ENCODE measurements at regions not wholly inside any gene's neighbourhood (a gene's known extent, or its start where the extent isn't known, plus 50 kb on each side); places are given as distances from the start of the nearest gene placed in this dataset.

- DNase-seq, result no peak
Measured at GRCh38 chr14:85085981-85086380, 444.0 kb upstream of the FLRT2 start.

- DNase-seq, result no peak
Measured at GRCh38 chr14:85087201-85087600, 442.7 kb upstream of the FLRT2 start.

GRCh38 chr14:85088192-85088591 lies 441.8 kb upstream of the FLRT2 start:
- DNase-seq, result no peak

- DNase-seq, result no peak
Measured at GRCh38 chr14:85090681-85091080, 439.3 kb upstream of the FLRT2 start.

GRCh38 chr14:85093631-85094330 lies 436.2 kb upstream of the FLRT2 start:
- DNase-seq, result no peak

GRCh38 chr14:85102591-85102990 lies 427.4 kb upstream of the FLRT2 start:
- DNase-seq, result no peak

- no peak for DNase-seq
Measured at GRCh38 chr14:85106506-85106905, 423.4 kb upstream of the FLRT2 start.

GRCh38 chr14:85112762-85113161 lies 417.2 kb upstream of the FLRT2 start:
- DNase-seq, result no peak

GRCh38 chr14:85115921-85116320 lies 414.0 kb upstream of the FLRT2 start:
- DNase-seq, result no peak

- DNase-seq, result no peak
Measured at GRCh38 chr14:85118274-85118673, 411.7 kb upstream of the FLRT2 start.

- no peak for DNase-seq
Measured at GRCh38 chr14:85122690-85123089, 407.3 kb upstream of the FLRT2 start.

GRCh38 chr14:85123755-85124154 lies 406.2 kb upstream of the FLRT2 start:
- DNase-seq, result no peak

- DNase-seq, result no peak
Measured at GRCh38 chr14:85124631-85125290, 405.2 kb upstream of the FLRT2 start.

GRCh38 chr14:85125291-85125670 lies 404.7 kb upstream of the FLRT2 start:
- DNase-seq, result no peak

- DNase-seq, result no peak
Measured at GRCh38 chr14:85129921-85130320, 400.0 kb upstream of the FLRT2 start.

GRCh38 chr14:85131226-85131922 lies 398.6 kb upstream of the FLRT2 start:
- no peak for DNase-seq

- no peak for DNase-seq
Measured at GRCh38 chr14:85142982-85143381, 387.0 kb upstream of the FLRT2 start.

GRCh38 chr14:85146779-85147178 lies 383.2 kb upstream of the FLRT2 start:
- DNase-seq, result no peak

GRCh38 chr14:85150166-85150565 lies 379.8 kb upstream of the FLRT2 start:
- DNase-seq, result no peak

GRCh38 chr14:85154714-85155113 lies 375.2 kb upstream of the FLRT2 start:
- no peak for DNase-seq

GRCh38 chr14:85156319-85156718 lies 373.6 kb upstream of the FLRT2 start:
- no peak for DNase-seq

- no peak for DNase-seq
Measured at GRCh38 chr14:85159726-85160125, 370.2 kb upstream of the FLRT2 start.

GRCh38 chr14:85165094-85165493 lies 364.9 kb upstream of the FLRT2 start:
- no peak for DNase-seq

GRCh38 chr14:85169381-85169780 lies 360.6 kb upstream of the FLRT2 start:
- DNase-seq, result no peak

Data from activated CD8-positive, alpha-beta memory T cell treated with anti-CD3 and anti-CD28 coated beads for 24 hours (primary cell).